NCI-H2227 (cell line): ENCODE measurements at regions not wholly inside any gene's neighbourhood (a gene's known extent, or its start where the extent isn't known, plus 50 kb on each side); places are given as distances from the start of the nearest gene placed in this dataset.

Experiments
- DNase-seq: peaks from one replicate; lab custom pipeline; 2025; ENCODE audit not compliant: unreplicated experiment; lab: John Stamatoyannopoulos, UW

DNA sequence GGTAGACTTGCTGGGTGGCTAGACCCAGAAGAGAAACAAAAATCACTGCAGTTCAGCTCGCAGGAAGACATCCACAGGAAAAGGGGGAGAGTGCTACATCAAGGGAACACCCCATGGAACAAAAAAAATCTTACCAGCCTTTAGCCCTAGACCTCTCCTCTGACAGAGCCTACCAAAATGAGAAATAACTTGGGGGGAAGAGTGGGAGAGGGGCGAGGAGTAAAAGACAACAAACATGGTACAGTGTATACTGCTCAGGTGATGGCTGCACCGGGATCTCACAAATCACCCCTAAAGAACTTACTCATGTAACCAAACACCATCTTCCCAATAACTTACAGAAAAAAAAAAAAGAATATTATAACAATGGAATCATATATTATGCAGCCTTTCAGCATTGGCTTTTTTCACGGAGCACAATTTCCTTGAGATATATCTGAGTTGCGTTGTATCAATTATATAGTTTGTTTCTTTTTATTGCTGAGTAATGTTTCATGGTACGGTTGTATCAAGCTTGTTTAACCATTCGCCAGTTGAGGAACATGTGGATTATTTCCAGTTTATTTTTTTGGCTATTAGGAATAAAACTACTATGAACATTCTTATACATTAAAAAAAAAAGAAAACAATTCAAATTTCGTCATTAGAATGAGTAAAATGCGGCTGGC lies 90.9 kb downstream of the ZNF280B start:
- DNase-seq, result no peak

DNA sequence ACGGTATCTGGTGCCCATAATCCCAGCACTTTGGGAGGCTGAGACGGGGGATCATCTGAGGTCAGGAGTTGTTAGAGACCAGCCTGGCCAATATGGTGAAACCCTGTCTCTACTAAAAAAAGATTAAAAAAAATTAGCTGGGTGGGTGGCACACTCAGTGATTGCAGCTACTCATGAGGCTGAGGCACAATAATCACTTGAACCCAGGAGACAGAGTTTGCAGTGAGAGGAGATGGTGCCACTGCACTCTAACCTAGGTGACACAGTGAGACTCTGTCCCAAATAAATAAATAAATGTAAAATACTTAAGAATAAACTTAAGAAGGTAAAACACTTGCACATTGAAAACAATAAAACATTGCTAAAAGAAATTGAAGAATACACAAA lies 90.4 kb downstream of the ZNF280B start:
- no peak for DNase-seq

DNA sequence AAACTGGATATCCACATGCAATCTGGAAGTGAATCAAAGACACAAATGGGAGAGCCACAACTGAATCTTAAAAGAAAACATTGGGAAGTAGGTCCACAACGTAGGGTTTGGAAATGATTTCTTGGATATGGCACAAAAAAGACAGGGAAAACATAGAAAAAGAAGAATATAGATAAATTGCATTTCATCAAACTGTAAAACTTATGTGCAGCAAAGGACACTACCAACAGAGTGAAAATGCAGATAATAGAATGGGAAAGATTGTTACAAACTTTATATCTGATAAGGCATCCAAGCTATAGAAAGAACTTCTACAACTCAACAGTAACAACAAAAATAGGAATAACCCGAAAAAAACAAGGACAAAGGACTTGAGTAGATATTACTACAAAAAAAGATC lies 89.6 kb downstream of the ZNF280B start:
- no peak for DNase-seq

DNA sequence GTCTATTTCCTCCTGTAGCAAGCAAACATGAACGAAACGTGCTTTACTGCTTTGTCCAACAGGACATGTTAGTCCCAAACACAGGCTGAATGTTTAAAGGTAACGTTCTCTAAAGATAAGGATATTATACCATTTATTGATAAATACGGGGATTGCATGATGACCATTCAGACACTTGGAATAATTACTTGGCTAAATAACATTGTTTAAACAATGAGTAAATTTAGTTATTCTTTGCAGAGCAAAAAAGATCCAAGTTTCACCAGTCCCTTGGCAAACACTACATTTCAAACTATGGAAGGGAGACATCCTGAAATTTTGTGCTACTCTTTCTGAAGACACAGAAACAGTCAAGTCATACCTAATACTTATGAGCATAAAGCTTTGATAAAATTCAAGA lies 88.0 kb downstream of the ZNF280B start:
- DNase-seq, result no peak

DNA sequence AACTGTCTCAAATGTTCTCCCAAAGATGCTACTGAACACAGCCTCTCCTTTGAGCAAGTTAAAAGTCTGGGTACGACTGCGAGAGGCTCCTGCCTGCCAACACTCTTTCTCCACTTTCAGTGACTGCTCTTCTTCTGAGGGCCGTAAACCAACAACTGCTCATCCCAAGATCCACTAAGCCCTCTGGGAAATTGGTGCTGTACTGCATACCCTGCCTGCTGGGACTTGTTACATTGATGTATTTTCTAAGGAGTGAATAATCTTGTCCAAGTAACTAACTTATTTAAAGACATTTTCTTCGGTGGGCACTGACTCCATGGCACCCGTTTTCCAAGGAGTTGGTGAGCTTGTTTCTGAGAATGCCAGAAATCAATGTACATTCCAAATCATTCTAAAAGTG lies 87.2 kb downstream of the ZNF280B start:
- no peak for DNase-seq

DNA sequence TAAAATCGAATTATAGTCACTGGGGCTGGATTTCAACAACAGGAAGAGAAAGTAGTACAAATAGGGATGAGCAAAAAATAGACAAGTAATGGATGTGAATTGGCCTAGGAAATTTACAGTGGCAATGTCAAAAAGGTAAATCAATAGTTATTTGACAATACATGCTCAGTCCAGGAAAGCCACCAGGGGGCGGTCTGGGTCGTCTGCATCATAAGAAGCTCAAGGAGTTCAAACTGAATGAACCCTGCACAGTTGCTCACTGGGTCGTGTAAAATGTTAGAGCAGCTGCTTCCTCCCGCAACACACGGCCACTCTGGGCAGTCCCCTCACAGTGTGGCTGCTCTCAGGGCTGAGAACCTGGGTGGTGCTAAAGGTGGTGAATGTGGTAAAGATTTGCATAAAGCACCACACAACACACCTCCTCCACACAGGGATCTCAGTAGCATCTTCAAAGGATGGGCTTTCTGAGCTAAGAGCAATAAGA lies 85.9 kb downstream of the ZNF280B start:
- DNase-seq, result peak; percentile 59

DNA sequence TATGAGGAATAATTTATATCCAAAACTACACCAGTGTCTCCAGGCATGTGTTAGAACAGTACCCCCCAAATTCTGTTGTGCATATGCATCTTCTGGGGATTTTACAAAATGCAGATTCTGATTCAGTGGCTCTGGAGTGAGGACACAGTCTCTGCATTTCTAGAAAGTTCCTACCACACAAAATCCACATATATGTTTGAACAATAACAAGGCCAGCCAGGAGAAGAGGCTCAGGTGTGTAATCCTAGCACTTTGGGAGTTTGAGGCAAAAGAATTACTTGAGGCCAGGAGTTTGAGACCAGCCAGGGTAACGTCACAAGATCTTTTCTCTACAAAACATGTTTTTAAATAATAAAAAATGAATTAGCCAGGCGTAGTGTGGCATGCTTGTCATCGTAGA lies 84.9 kb downstream of the ZNF280B start:
- no peak for DNase-seq

DNA sequence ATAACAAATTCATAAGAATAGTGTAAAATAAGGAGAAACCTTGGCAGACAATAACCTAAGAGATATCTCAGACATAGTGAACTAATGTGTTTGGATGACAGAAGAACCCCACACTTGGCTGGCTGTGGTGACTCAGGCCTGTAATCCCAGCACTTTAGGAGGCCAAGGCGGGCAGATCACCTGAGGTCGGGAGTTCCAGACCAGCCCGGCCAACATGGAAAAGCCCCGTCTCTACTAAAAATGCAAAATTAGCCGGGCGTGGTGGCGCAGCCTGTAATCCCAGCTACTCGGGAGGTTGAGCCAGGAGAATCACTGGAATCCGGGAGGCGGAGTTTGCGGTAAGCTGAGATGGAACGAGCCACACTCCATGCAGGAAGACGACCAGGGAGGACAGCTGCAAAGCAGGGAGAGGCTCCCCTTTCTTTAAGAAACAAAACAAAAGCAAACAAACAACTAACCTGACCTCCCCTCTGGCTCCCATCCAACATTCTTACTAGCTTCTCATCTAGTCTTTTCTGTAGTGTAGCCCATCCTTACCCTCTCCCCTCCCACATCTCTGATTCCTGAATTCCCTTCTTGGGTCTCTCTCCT lies 84.2 kb downstream of the ZNF280B start:
- DNase-seq, result no peak

DNA sequence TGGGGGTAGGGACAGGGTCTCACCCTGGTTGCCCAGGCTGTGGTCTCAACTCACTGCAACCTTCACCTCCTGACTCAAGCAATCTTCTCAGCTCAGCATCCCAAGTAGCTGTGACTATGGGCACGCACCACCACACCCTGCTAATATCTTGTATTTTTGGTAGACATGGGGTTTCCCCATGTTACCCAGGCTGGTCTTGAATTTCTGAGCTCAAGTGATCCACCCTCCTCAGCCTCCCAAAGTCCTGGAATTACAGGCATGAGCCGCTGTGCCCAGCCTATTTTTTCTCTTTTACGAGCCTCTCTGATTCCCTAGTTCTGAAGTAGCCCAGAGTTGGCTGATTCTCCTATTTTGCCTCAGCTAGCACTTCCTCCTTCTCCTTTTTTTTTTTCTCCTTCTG lies 83.6 kb downstream of the ZNF280B start:
- DNase-seq, result no peak

DNA sequence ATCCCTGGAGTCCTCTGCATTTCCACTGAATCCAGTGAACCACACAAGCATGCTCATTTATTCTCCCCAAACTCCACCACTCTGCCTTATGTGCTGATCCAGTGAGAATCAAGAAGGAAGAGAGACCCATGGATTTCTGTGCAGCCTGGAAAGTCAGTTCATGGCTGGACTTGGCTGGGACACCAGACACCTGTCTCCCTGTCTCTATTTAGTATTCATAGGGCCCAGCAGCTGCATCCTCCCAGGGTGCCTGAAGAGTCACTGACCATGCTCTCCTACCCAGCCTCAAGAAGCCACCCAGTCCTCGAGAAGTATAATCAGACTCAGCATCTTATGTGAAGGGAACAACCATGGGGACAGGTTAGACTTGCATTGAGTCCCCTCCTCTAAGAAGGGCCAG lies 83.2 kb downstream of the ZNF280B start:
- no peak for DNase-seq

DNA sequence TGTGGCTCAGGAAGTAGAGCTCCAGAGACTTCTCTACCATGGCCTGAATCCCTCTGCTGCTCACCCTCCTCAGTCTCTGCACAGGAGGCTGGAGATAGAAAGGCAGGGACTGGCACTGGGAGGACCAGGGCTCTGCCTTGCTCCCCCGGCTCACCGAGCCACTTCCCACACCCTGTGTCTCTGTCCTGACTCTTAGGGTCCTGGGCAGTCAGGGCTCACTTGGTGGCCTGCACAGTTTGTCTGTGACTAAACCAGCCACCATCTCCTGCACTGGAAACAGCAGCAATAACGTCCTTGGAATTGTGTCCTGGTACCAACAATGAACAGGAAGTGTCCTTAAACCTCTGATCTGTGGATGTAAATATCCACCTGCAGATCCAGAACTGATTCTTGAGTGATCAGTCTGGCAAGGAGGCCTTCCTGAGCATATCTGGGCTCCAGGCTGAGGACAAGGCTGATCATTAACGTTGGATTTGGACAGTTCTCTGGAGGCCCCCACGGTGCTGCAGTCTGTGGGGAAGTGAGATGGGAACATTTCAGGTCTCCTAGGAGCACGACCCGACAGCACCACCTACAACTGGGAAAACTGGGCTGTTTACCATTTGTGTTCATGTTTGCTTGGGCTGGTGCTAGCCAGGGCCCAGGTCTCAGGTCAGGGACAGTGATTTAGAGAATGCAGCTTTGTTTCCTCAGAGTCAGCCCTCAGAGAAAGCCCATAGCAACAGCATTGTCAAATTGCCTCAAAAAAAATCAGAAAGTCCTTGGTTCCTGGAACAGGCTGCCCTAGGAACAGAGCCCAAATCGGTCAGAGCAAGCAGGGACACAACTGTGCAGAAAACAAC lies 82.5 kb downstream of the ZNF280B start:
- DNase-seq, result no peak

DNA sequence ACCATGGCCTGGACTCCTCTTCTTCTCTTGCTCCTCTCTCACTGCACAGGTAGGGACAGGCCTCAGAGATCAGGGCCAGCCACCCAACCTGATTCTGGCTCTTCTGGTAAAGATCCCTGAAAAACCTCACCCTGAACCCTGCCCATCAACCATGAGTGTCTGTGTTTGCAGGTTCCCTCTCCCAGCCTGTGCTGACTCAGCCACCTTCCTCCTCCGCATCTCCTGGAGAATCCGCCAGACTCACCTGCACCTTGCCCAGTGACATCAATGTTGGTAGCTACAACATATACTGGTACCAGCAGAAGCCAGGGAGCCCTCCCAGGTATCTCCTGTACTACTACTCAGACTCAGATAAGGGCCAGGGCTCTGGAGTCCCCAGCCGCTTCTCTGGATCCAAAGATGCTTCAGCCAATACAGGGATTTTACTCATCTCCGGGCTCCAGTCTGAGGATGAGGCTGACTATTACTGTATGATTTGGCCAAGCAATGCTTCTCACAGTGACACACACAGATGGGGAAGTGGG lies 80.9 kb downstream of the ZNF280B start:
- DNase-seq, result no peak

DNA sequence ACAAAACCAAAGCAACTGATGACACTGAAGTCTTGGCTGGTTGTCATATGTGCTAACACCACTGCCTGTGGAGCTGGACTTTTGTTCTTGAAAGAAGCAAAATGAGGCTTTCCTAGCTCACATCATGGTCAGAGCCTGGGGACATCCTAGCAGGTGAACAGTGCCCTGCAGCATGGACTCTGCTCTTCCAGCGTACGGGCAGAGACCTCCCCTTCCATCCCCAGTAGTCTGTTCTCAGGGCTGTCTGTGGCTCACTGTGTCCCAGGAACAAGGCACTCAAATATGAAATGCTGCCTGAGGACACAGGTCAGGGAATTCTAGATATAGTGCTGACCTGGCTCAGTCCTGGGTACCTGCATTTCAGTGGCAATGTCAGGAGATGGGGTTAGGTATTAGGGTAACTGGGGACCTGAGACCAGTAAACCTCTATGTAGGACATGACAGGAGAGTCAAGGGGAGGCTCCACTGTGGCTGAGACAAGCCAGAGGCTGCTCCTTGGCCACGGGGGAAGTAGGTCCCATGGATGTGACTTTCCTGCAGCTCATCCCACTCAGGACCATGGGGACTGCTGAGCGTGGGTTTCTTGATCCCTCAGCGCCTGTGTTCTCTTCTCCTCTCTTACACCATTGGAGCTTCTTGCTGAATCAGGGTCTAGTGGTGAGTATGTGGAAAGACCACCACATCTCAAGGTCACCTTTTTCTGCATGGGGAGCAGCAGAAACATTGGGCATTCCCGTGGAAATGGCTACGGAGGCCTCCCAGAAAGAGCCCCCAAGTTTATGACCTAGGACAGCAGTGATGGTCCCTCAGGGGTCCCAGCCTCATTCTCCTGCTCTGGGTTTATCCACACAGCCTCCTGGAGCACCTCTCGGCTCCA lies 80.1 kb downstream of the ZNF280B start:
- no peak for DNase-seq

DNA sequence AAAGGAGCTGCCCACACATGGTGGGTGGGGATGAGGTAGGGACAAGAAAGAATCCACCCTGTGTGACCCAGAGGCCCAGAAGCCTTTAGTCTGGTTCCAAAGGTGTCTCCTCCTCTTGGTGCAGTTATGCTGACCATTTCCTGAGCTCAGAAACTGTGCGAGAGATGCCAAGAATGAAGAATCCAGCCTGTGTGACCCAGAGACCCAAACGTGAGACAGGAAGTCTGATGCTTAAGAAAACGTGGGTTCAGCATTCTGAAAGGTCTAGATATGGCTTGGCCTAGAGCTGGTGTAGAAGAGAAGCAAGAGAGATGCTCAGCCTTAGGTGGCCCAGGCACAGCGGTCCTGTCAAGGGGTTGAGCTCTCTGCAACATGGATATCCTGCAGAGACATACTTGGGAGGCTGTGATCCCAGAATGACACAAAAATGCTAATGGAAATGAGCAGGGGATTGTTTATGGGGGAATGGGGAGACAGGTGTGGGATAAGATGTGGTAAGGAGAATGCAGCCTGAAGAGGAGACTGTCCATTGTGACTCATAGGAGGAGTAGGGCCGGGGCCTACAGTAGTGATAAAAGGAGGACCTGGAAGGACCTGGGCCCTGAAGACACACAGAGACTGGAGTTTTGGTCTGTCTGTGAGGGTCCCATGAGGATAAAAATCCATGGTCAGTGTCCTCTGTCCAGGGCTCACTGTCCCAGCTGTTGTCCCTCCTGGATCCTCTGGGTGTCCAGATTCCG lies 79.0 kb downstream of the ZNF280B start:
- DNase-seq, result no peak

DNA sequence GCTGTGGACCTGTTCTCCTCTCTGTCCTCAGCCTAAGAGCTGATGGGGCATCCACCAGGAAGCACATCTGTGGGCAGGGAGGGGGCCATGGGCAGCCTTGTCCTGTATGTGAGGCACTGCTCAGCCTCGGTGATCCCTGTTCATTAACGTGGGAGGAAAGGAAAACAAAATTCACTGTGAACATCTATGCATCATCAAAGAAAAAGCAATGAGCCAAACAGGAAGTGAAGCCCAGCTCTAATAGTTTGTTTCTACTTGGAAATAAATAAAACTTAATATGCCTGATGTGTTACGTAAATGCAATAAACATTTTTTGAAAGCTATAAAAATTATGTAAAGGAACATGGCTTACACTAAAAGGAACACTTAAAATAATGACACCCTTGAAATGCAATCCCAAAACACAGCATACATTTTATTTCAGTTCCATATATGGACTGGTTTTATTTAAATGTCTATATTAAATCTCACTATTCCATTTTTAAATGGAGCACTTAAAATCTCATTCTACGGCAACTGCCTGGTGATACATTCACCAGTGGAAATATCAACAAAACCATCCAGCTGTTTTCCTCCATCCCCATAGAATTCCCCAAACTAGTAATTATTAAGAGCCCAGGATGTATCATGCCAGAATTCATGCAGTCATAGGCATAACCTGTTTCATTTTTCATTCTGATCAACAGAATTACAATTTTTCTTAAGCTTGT lies 78.3 kb downstream of the ZNF280B start:
- no peak for DNase-seq

DNA sequence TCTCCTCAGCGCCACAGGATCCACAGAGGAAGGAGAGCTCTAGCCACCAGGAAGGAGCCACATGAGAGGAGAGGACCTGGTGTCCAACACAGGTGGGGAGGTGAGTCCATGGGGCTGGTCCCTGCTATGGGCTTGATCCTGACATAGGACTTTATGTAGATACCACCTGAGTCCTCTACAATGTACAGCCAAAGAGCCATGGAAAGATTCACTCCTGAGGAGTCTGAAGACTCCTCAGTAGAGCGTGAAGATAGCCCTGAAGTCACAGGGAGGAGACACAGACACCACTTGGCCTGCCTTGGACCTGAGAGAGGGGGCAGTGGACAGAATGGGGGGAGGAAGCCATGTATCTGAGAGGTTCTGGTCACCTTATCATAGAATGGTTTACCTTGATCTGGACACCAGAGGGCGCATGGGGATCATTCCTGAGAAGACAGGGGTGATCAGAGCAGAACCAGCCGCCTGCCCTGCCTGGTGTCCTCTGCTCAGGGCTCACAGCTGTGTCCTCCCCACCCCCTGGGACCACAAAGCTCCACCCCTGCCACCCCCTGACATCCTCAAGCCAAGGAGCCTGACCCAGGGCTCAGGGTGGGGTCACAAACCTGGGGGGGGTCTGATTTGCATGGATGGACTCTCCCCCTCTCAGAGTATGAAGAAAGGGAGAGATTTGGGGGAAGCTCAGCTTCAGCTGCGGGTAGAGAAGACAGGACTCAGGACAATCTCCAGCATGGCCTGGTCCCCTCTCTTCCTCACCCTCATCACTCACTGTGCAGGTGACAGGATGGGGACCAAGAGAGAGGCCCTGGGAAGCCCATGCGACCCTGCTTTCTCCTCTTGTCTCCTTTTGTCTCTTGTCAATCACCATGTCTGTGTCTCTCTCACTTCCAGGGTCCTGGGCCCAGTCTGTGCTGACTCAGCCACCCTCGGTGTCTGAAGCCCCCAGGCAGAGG lies 77.0 kb downstream of the ZNF280B start:
- peak; percentile 66 for DNase-seq

DNA sequence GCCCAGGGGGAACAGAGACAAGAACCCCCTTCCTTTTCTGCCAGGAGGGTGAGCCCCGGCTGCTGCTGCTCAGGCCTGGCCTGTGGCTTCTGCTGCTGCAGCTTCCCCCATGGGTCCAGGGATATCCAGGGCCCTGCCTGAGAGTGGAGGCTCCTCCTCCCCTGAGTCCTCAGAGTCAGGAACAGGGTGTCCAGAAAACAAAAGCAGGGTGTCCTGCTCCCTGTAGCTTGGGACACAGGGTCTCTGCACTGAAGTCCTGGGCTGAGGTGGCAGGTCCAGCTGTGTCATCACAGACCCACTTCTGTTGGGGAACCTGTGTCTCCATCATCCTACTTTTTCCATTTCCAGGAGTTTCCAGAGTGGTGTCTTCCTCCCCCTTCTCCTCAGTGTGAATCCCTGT lies 76.1 kb downstream of the ZNF280B start:
- DNase-seq, result no peak

DNA sequence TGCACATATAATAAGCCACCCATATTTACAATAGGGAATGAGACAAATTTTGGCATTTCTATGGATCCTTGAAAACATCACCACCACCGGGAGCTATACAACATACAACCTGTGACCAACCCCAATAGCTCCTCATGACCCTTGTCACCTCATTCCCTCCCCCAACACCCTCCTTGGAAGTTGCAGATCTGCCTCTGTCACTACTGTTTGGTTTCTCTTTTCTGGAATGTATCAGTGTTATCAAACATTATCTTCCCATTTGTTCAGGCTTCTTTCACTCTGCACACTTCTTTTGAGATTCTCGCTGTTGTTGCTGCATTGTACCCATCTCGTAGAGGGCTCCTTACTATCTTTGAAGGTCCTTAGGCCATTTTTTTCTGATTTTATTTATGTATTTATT lies 75.6 kb downstream of the ZNF280B start:
- DNase-seq, result no peak

DNA sequence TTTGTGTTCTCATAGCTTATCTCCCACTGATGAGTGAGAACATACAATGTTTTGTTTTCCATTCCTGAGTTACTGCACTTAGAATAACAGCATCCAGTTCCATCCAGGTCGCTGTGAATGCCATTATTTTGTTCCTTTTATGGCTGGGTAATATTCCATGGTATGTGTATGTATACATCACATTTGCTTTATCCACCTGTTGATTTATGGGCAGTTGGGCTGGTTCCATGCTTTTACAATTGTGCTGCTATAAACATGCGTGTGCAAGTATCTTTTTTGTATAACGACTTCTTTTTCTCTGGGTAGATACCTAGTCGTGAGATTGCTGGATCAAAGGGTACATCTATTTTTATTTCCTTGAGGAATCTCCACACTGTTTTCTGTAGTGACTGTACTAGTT lies 74.8 kb downstream of the ZNF280B start:
- no peak for DNase-seq
